Esophagus (tissue), 2 donors: ENCODE measurements at regions not wholly inside any gene's neighbourhood (a gene's known extent, or its start where the extent isn't known, plus 50 kb on each side); places are given as distances from the start of the nearest gene placed in this dataset.

ENCODE experiments used
- H3K27ac ChIP-seq, 2 donors: one replicate each; pipeline ENCODE4 v1.5.1; 2013; ENCODE audit warnings: low read depth in 2 of 2, mild to moderate bottlenecking in 2 of 2, inconsistent platforms in 1 of 2, low read length in 1 of 2, moderate library complexity in 1 of 2
- H3K27me3 ChIP-seq, 2 donors: one replicate each; pipeline ENCODE4 v1.6.1; 2013; ENCODE audit warnings: low read length in 2 of 2, control low read depth in 1 of 2, mild to moderate bottlenecking in 1 of 2; ENCODE audit not compliant: insufficient read depth in 2 of 2, control insufficient read depth in 1 of 2
- H3K36me3 ChIP-seq, 2 donors: one replicate each; pipeline ENCODE4 v1.6.1; 2013; ENCODE audit warnings: low read length in 1 of 2; ENCODE audit not compliant: control insufficient read depth in 2 of 2, insufficient read depth in 2 of 2
- H3K4me1 ChIP-seq, 2 donors: one replicate each; pipeline ENCODE4 v1.6.1; 2013; ENCODE audit warnings: low read length in 1 of 2; ENCODE audit not compliant: control insufficient read depth in 2 of 2, insufficient read depth in 2 of 2
- H3K4me3 ChIP-seq, 2 donors: one replicate each; pipeline ENCODE4 v1.5.1; 2013; ENCODE audit warnings: low read length in 2 of 2, mild to moderate bottlenecking in 2 of 2, low read depth in 1 of 2, moderate library complexity in 1 of 2
- H3K9me3 ChIP-seq, 2 donors: one replicate each; pipeline ENCODE4 v1.6.1; 2013; ENCODE audit warnings: mild to moderate bottlenecking in 2 of 2, low read depth in 1 of 2, low read length in 1 of 2, moderate library complexity in 1 of 2; ENCODE audit not compliant: control insufficient read depth in 2 of 2, insufficient read depth in 1 of 2
- WGBS, 2 donors: extraction: QIAGEN DNeasy Blood & Tissue Kit; methylation state at CpG; one replicate each; pipeline ENCODE4 v1.1.7; 2013; 5-methylcytosine and 5-hydroxymethylcytosine counted together
- donor health status: healthy with polysubstance abuse.
- donor health status: Bipolar disorder and iron deficiency.

- WGBS, 2 donors, result 85 to 89% methylated on average over 3 of the region's 3 CpGs
- Histone ChIP-seq H3K27me3 (no peaks in the 10 kb centered on the region), H3K4me1 (no peaks in the 10 kb centered on the region), H3K36me3 (no peaks in the 10 kb centered on the region), H3K27ac (no peak overlapping the region), H3K4me3 (no peak overlapping the region), H3K9me3 (no peaks in the 10 kb centered on the region)
Measured at GRCh38 chr9:71594541-71594940, 173.8 kb downstream of the CEMIP2 start.

- H3K27ac ChIP-seq, result no peak overlapping the region
- H3K4me3 ChIP-seq, result no peak overlapping the region
- no peaks in the 10 kb centered on the region for H3K36me3 ChIP-seq
- WGBS, 2 donors, result 88 to 95% methylated on average over 2 of the region's 2 CpGs
- no peaks in the 10 kb centered on the region for H3K4me1 ChIP-seq
- no peaks in the 10 kb centered on the region for H3K9me3 ChIP-seq
- no peaks in the 10 kb centered on the region for H3K27me3 ChIP-seq
Measured at GRCh38 chr9:71592400-71592799, 175.9 kb downstream of the CEMIP2 start.

GRCh38 chr9:71590362-71590761 lies 178.0 kb downstream of the CEMIP2 start:
- Histone ChIP-seq H3K4me3 (no peak overlapping the region), H3K4me1 (no peaks in the 10 kb centered on the region), H3K27me3 (no peaks in the 10 kb centered on the region), H3K9me3 (no peaks in the 10 kb centered on the region), H3K36me3 (no peaks in the 10 kb centered on the region), H3K27ac (no peak overlapping the region)
- 60 to 66% methylated on average over 3 of the region's 3 CpGs for WGBS, 2 donors

GRCh38 chr9:71589612-71590011 lies 178.7 kb downstream of the CEMIP2 start:
- Histone ChIP-seq H3K36me3 (no peaks in the 10 kb centered on the region), H3K4me1 (no peaks in the 10 kb centered on the region), H3K27ac (no peak overlapping the region), H3K9me3 (no peaks in the 10 kb centered on the region), H3K27me3 (no peaks in the 10 kb centered on the region), H3K4me3 (no peak overlapping the region)
- 68 to 70% methylated on average over 6 of the region's 6 CpGs for WGBS, 2 donors

- 87 to 91% methylated on average over 5 of the region's 5 CpGs for WGBS, 2 donors
- no peaks in the 10 kb centered on the region for H3K27me3 ChIP-seq
- H3K27ac ChIP-seq, result no peak overlapping the region
- no peaks in the 10 kb centered on the region for H3K4me1 ChIP-seq
- H3K4me3 ChIP-seq, result no peak overlapping the region
- H3K36me3 ChIP-seq, result no peaks in the 10 kb centered on the region
- H3K9me3 ChIP-seq, result no peaks in the 10 kb centered on the region
Measured at GRCh38 chr9:71587576-71588362, 180.5 kb downstream of the CEMIP2 start.

- Histone ChIP-seq H3K4me1 (no peaks in the 10 kb centered on the region), H3K4me3 (no peak overlapping the region), H3K36me3 (no peaks in the 10 kb centered on the region), H3K27me3 (no peaks in the 10 kb centered on the region), H3K9me3 (no peaks in the 10 kb centered on the region), H3K27ac (no peak overlapping the region)
- 24 to 63% methylated on average over 1 of the region's 1 CpG for WGBS, 2 donors
Measured at GRCh38 chr9:71583792-71584191, 184.5 kb downstream of the CEMIP2 start.

- Histone ChIP-seq H3K27me3 (no peaks in the 10 kb centered on the region), H3K9me3 (no peaks in the 10 kb centered on the region), H3K4me3 (no peak overlapping the region), H3K4me1 (no peaks in the 10 kb centered on the region), H3K36me3 (no peaks in the 10 kb centered on the region), H3K27ac (no peak overlapping the region)
- WGBS, 2 donors, result 60 to 77% methylated on average over 2 of the region's 2 CpGs
Measured at GRCh38 chr9:71582347-71582746, 186.0 kb downstream of the CEMIP2 start.

GRCh38 chr9:71581101-71581500 lies 187.2 kb downstream of the CEMIP2 start:
- Histone ChIP-seq H3K27ac (no peak overlapping the region), H3K4me1 (no peaks in the 10 kb centered on the region), H3K36me3 (no peaks in the 10 kb centered on the region), H3K4me3 (no peak overlapping the region), H3K9me3 (no peaks in the 10 kb centered on the region), H3K27me3 (no peaks in the 10 kb centered on the region)
- 86 to 96% methylated on average over 2 of the region's 2 CpGs for WGBS, 2 donors

GRCh38 chr9:71571186-71571585 lies 197.1 kb downstream of the CEMIP2 start:
- WGBS, 2 donors, result 86 to 87% methylated on average over 4 of the region's 4 CpGs
- Histone ChIP-seq H3K36me3 (no peaks in the 10 kb centered on the region), H3K4me1 (no peaks in the 10 kb centered on the region), H3K4me3 (no peak overlapping the region), H3K9me3 (no peaks in the 10 kb centered on the region), H3K27ac (no peak overlapping the region), H3K27me3 (no peaks in the 10 kb centered on the region)

GRCh38 chr9:71567890-71568289 lies 200.4 kb downstream of the CEMIP2 start:
- Histone ChIP-seq H3K9me3 (no peaks in the 10 kb centered on the region), H3K27me3 (no peaks in the 10 kb centered on the region), H3K4me1 (no peaks in the 10 kb centered on the region), H3K4me3 (no peak overlapping the region), H3K36me3 (no peaks in the 10 kb centered on the region), H3K27ac (no peak overlapping the region)
